Myocyte (in vitro differentiated cells): ENCODE measurements at regions not wholly inside any gene's neighbourhood (a gene's known extent, or its start where the extent isn't known, plus 50 kb on each side); places are given as distances from the start of the nearest gene placed in this dataset.

ENCODE experiments used
- DNase-seq: peaks from one replicate; pipeline ENCODE4 v3.0.0-alpha.2; 2012; ENCODE audit warnings: low read depth

DNA sequence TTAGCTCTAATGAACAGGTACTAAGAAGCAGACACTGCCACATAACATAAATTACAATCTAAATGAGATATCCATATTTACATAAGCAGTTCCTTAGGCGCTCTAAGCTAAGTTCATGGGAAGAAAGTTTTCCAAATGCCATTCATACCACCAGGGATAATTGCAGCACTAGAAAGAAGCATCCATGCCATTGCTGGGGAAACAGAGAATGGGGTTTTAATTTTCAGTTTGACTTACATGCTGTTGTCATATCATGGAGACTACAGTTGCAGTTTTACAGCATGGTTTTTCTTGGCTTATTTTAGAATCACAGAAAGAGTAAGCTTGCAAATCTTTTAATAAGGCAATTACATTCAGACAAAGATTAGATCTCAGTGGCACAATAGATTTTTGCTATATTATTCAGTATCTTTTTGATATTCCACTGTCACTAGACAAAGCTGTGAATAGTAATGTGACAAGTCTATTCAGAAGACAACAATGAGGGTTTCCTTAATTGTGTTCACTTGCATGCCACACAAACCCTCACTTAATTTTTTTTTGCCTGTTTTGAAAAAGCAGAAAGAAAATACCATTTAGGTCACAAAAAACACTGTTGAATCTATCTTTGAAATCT is 108.4 kb upstream of the ELAVL2 start:
- no peak for DNase-seq

DNA sequence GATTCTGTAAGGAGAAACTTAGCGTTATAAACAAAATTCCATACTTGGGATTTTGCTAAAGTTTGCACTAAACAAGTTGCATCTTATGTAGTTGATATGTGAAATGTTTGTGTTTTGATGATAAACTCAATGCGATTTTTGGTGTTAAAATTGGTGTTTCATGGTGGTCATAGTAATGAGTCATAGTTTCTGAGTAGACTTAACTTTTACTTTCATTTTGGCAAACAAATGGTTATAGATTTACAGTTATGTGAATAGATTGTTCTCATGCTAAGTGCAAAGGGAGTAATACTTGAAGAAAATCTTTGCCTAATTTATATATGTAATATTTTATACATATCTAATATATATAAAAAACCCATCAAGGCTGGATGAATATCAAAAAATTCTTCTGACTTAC is 107.3 kb upstream of the ELAVL2 start:
- DNase-seq, result no peak

DNA sequence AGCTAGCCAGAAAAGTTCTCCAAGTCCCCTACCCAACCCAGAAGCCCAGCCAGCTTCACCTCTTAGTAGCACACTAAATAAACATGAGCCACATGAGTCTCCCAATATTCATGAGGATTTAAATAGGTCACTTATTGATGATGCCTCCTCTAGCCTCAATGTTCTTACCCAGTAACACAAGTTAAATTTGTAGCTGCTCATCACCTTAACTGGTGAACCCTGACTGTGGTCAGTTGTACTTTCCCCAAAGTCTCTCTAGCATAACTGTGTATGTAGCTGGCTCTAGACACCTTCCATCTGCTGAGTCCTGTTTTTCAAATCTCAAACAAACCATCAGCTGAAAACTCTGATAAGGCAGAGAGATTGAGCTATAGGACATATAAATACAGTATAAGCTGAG is 100.3 kb upstream of the ELAVL2 start:
- DNase-seq, result no peak

DNA sequence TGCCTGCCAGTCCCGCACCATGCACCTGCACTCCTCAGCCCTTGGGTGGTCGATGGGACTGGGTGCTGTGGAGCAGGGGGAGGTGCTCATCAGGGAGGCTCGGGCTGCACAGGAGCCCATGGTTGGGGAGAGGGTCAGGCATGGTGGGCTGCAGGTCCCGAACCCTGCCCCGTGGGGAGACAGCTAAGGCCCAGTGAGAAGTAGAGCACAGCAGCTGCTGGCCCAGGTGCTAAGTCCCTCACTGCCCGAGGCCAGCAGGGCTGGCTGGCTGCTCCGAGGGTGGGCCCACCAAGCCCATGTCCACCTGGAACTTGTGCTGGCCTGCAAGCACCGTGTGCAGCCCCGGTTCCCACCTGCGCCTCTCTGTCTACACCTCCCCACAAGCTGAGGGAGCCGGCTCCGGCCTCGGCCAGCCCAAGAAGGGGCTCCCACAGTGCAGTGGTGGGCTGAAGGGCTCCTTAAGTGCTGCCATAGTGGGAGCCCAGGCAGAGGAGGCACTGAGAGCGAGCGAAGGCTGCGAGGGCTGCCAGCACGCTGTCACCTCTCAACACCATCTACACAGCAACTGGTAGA is 88.5 kb upstream of the ELAVL2 start:
- no peak for DNase-seq

DNA sequence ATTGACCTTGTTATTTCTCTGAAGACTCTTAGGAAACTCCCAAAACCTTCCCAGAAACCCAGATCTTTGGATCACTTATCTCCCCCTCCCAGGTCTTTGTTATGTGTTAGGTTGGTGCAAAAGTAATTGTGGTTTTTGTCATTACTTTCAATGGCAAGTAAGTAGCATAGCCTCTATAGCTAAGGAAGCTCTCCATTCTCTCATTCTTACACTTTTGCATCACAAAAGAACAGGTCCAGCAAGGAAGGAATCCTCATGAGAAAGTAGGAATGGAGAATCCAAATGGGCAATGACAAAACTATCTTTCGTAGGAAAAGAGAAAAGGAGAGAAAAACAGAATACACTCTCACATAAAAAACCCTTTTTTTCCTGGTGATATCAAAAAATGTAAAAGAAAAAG is 81.3 kb upstream of the ELAVL2 start:
- DNase-seq, result no peak

DNA sequence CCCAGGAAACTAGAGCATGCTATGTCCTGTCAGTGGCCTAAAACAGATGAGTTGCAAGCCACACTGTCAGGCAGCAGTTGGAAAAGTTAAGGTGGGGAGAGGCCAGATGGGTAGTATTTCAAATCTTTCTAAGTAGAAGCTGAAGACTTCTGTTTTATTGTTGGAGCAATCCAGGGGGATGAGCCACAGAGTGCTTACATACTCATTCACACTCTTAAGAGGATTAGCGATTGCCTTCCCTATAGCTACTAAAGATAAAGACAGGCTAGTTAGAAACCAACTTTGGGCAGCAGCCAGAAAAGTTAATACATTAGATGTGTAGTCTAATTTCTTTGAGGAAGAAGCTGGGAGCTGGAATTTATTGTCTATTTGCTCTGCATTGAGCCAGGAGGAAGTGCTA is 61.7 kb upstream of the ELAVL2 start:
- no peak for DNase-seq
